Endothelial cell of umbilical vein (primary cell): ENCODE measurements at regions not wholly inside any gene's neighbourhood (a gene's known extent, or its start where the extent isn't known, plus 50 kb on each side); places are given as distances from the start of the nearest gene placed in this dataset.

Source experiments
- BruUV-seq: library from RNA; stranded (reverse); fragments of 400-500 nt; replicated peaks from 2 replicates; lab custom pipeline; 2021; lab: Mats Ljungman, UMichigan
- CTCF ChIA-PET: fragments of 300-600, 350-600 bp; sonication (Branson Sonifier 250); formaldehyde crosslinking; loops from one replicate; lab custom pipeline; 2021; ENCODE audit warnings: antibody characterized with exemption, inconsistent platforms; lab: Charles Lee
- POLR2A ChIA-PET: fragments of 300-600, 350-600 bp; sonication (Branson Sonifier 250); formaldehyde crosslinking; loops from one replicate; lab custom pipeline; 2021; ENCODE audit warnings: antibody characterized with exemption, inconsistent platforms; lab: Charles Lee
- DNase-seq: peaks from one replicate; pipeline ENCODE4 v3.0.0-alpha.2; 2011; ENCODE audit warnings: low read depth, low spot score
- FAIRE-seq: peaks from 2 replicates; lab custom pipeline; 2011; peaks lifted over from hg19 to GRCh38; lab: Jason Lieb, UNC
- H2AFZ ChIP-seq: 2 replicates; pipeline ENCODE4 v1.6.0; 2012; ENCODE audit warnings: low read depth, low read length, control low read depth, inconsistent platforms
- H3K27ac ChIP-seq: 2 replicates; pipeline ENCODE4 v1.5.1; 2011; ENCODE audit warnings: low read depth, mild to moderate bottlenecking, control low read depth, low read length, moderate library complexity; ENCODE audit not compliant: insufficient read depth
- H3K27me3 ChIP-seq, 2 experiments: 2 replicates each; pipeline versions ENCODE4 v1.6.0 to v1.6.1; 2011; ENCODE audit warnings: low read length in 2 of 2, mixed read lengths in 1 of 2; ENCODE audit not compliant: control insufficient read depth in 2 of 2, insufficient read depth in 2 of 2
- H3K36me3 ChIP-seq, 2 experiments: 2 replicates in 1 of 2; 3 replicates in 1 of 2; pipeline ENCODE4 v1.5.1; 2011; ENCODE audit warnings: low read length in 2 of 2, mild to moderate bottlenecking in 1 of 2, moderate library complexity in 1 of 2; ENCODE audit not compliant: control insufficient read depth in 2 of 2, insufficient read depth in 2 of 2; ENCODE audit errors: extremely low read depth in 1 of 2
- H3K4me1 ChIP-seq: 3 replicates; pipeline ENCODE4 v1.5.1; 2011; ENCODE audit warnings: mild to moderate bottlenecking, low read length; ENCODE audit not compliant: control insufficient read depth, insufficient read depth; ENCODE audit errors: extremely low read depth
- H3K4me2 ChIP-seq: 2 replicates; pipeline ENCODE4 v1.6.1; 2011; ENCODE audit warnings: low read length, control low read depth, mixed read lengths; ENCODE audit not compliant: insufficient read depth
- H3K4me3 ChIP-seq, 3 experiments: fragments of 200-600 bp in 1 of 3; sonication (generic), shearing (Covaris generic) in 1 of 3; replicated peaks in 1 of 3; 2 replicates each; pipeline ENCODE4 v1.5.1; 2011 to 2016; ENCODE audit warnings: control low read depth in 3 of 3, low read length in 3 of 3, mild to moderate bottlenecking in 2 of 3, inconsistent platforms in 1 of 3, low read depth in 1 of 3, moderate library complexity in 1 of 3; ENCODE audit not compliant: insufficient read depth in 1 of 3
- H3K79me2 ChIP-seq: 2 replicates; pipeline ENCODE4 v1.6.0; 2012; ENCODE audit warnings: low read length, inconsistent platforms; ENCODE audit not compliant: control insufficient read depth, insufficient read depth
- H3K9ac ChIP-seq: replicated peaks from 2 replicates; pipeline ENCODE3; 2011; ENCODE audit warnings: low read length, control low read depth; ENCODE audit not compliant: insufficient read depth; ENCODE audit errors: extremely low read depth
- H3K9me1 ChIP-seq: replicated peaks from 3 replicates; pipeline ENCODE4 v1.6.0; 2011; ENCODE audit warnings: mild to moderate bottlenecking, low read length; ENCODE audit not compliant: control insufficient read depth, insufficient read depth; ENCODE audit errors: extremely low read depth
- H3K9me3 ChIP-seq: replicated peaks from 2 replicates; pipeline ENCODE4 v1.5.1; 2012; ENCODE audit warnings: low read length, inconsistent platforms; ENCODE audit not compliant: control insufficient read depth, insufficient read depth
- H4K20me1 ChIP-seq: replicated peaks from 2 replicates; pipeline ENCODE3; 2011; ENCODE audit warnings: mild to moderate bottlenecking, low read length; ENCODE audit not compliant: control insufficient read depth, insufficient read depth; ENCODE audit errors: extremely low read depth
- CTCF ChIP-seq, 2 donors: IDR thresholded peaks; 1 replicate in 1 of 2; 2 replicates in 1 of 2; pipeline ENCODE4 v1.5.1; 2011; ENCODE audit warnings: low read length in 2 of 2, mild to moderate bottlenecking in 2 of 2, moderate library complexity in 2 of 2, control low read depth in 1 of 2, inconsistent platforms in 1 of 2, low read depth in 1 of 2; ENCODE audit not compliant: insufficient read depth in 1 of 2; ENCODE audit errors: extremely low read depth in 1 of 2
- EZH2 ChIP-seq: IDR thresholded peaks from 2 replicates; pipeline ENCODE4 v1.6.1; 2012; ENCODE audit warnings: borderline replicate concordance, low read depth, mild to moderate bottlenecking, moderate library complexity, low read length, inconsistent platforms; ENCODE audit not compliant: severe bottlenecking
- FOS ChIP-seq: IDR thresholded peaks from 2 replicates; pipeline ENCODE4 v1.6.1; 2011; ENCODE audit warnings: mild to moderate bottlenecking, low read length, moderate library complexity, borderline replicate concordance; ENCODE audit not compliant: insufficient read depth
- GATA2 ChIP-seq: IDR thresholded peaks from 2 replicates; pipeline ENCODE4 v1.7.0; 2011; ENCODE audit warnings: low read depth, mild to moderate bottlenecking, moderate library complexity, mixed read lengths, low read length; ENCODE audit not compliant: insufficient read length, insufficient read depth
- JUN ChIP-seq: IDR thresholded peaks from 2 replicates; pipeline ENCODE4 v1.6.1; 2011; ENCODE audit warnings: borderline replicate concordance, low read depth; ENCODE audit not compliant: insufficient read length, insufficient read depth
- MAX ChIP-seq: IDR thresholded peaks from 2 replicates; pipeline ENCODE4 v1.6.1; 2011; ENCODE audit not compliant: insufficient read depth, insufficient read length
- MYC ChIP-seq: IDR thresholded peaks from one replicate; pipeline ENCODE4 v1.6.1; 2011; ENCODE audit warnings: mild to moderate bottlenecking, low read depth, low read length
- POLR2A ChIP-seq: IDR thresholded peaks from 2 replicates; pipeline ENCODE4 v1.6.1; 2012; ENCODE audit warnings: low read depth, mild to moderate bottlenecking, control low read depth, low read length
- POLR2AphosphoS5 ChIP-seq: IDR thresholded peaks from 2 replicates; pipeline ENCODE4 v1.6.1; 2012; ENCODE audit warnings: low read depth, mild to moderate bottlenecking, control low read depth, low read length, moderate library complexity; ENCODE audit not compliant: insufficient read depth
- dilution Hi-C: fragments of 300-500 bp; cut with MboI; formaldehyde crosslinking; loops from one replicate; pipeline ENCODE4 v1.15.0; 2019; ENCODE audit warnings: low sequenced_read_pairs; ENCODE audit not compliant: extremely low pct_ligation_motif_present
- intact Hi-C: fragments of 100-400 bp; cut with micrococcal nuclease; formaldehyde crosslinking; loops from one replicate; pipeline ENCODE4 v1.10.0; 2022

- TF ChIP-seq MAX: no peak
- TF ChIP-seq GATA2: no peak
- TF ChIP-seq MYC: no peak
- TF ChIP-seq JUN: no peak
- TF ChIP-seq FOS: no peak
- TF ChIP-seq POLR2A: no peak
- TF ChIP-seq POLR2AphosphoS5: no peak
- TF ChIP-seq EZH2: no peak
- no peak for TF ChIP-seq CTCF (IDR thresholded peaks at IDR 0.05; ENCODE audit: extremely low read depth in 1 of 2, insufficient read depth in 1 of 2, low read depth in 1 of 2, low read length in 2 of 2)
- Histone ChIP-seq H3K4me3 (no peak overlapping the region), H3K79me2 (no peaks in the 10 kb centered on the region), H3K9me3 (no peaks in the 10 kb centered on the region), H3K27me3 (no peaks in the 10 kb centered on the region), H2AFZ (no peak overlapping the region), H3K4me1 (no peaks in the 10 kb centered on the region), H3K4me2 (no peak overlapping the region), H3K9ac (no peak overlapping the region), H4K20me1 (no peaks in the 10 kb centered on the region), H3K27ac (no peak overlapping the region), H3K36me3 (no peaks in the 10 kb centered on the region), H3K9me1 (no peaks in the 10 kb centered on the region)
- dilution Hi-C loops: no loop called here
- DNase-seq (no peak), FAIRE-seq (no peak)
- POLR2A ChIA-PET: no interaction called here
- BruUV-seq: no TSS peak
- CTCF ChIA-PET: no interaction called here
- intact Hi-C loops: no loop called here
These were observed 816.9 kb upstream of the POT1 start for GRCh38 chr7:125746510-125746909.
